ENCODE measurements at regions not wholly inside any gene's neighbourhood (a gene's known extent, or its start where the extent isn't known, plus 50 kb on each side); places are given as distances from the start of the nearest gene placed in this dataset.

DNA sequence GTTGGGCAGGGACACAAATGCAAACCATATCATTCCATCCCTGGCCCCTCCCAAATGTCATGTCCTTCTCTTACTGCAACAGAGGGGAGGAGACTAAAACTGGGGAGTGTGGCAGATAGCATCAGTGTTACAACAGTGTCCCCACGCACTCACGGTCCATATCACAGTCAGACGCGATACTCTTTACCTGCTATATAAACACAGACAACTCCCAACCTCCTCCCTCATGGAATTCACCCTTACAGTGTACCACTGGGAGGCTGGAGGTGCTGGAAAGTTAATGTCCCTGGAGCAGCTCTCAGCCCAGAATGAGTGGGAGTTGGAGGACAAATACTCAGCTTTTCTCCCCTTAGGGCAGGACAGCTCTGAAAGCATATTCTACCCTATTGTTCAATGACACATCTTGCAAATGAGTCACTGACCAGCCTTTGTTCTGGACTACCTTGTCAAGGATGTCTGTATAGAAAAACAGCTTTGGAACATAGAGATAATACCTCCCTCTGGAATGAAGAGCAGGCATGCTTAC is 445.9 kb downstream of the SETD4 start:
- H3K27ac ChIP-seq: no peak overlapping the region
- H3K27me3 ChIP-seq: no peaks in the 10 kb centered on the region
- TF ChIP-seq POLR2A (IDR thresholded peaks at IDR 0.05): no peak
- WGBS, 2 donors: 93 to 95% methylated on average over 4 of the region's 4 CpGs
- no peak for ATAC-seq (ENCODE audit: low FRiP score in 2 of 2)
- H3K4me1 ChIP-seq: peaks cover 0 to 3% (median 0%) of the 10 kb centered on the region in 4 donors
- H3K9me3 ChIP-seq: no peaks in the 10 kb centered on the region
- no peaks in the 10 kb centered on the region for H3K36me3 ChIP-seq
- no peak overlapping the region for H3K4me3 ChIP-seq
- DNase-seq: no peak

GRCh38 chr21:35611708-35612132 is 448.6 kb downstream of the SETD4 start:
- Histone ChIP-seq H3K27ac (no peak overlapping the region), H3K36me3 (no peaks in the 10 kb centered on the region), H3K27me3 (no peaks in the 10 kb centered on the region), H3K9me3 (no peaks in the 10 kb centered on the region), H3K4me3 (no peak overlapping the region), H3K4me1 (peaks cover 0 to 3% (median 0%) of the 10 kb centered on the region in 4 donors)
- WGBS, 2 donors: 83 to 87% methylated on average over 2 of the region's 2 CpGs
- ATAC-seq (ENCODE audit: low FRiP score in 2 of 2) (no peak), DNase-seq (no peak)
- no peak for TF ChIP-seq POLR2AphosphoS5 (IDR thresholded peaks at IDR 0.05)
- no peak for TF ChIP-seq POLR2A (IDR thresholded peaks at IDR 0.05)
- TF ChIP-seq CTCF (IDR thresholded peaks at IDR 0.05): no peak
- TF ChIP-seq EP300 (IDR thresholded peaks at IDR 0.05): no peak

DNA sequence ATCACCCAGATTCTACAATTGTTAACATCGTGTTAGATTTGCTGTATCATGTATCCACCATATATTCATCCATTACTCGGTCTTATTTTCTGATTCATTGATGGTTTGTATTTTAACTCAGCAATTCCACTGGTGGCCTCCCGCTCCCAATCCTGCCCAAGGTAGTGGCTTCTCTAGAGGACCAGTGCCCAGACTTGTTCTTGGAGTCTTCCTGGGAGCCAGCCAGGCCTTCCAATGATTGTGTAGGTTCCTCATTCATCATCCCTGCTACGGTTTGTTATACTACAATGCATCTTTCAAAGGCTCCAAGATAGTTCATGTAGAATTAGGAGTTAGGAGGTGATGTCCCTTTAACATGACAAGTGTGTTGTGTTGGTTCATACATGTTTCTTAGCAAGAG is 451.1 kb downstream of the SETD4 start:
- no peaks in the 10 kb centered on the region for H3K36me3 ChIP-seq
- H3K4me1 ChIP-seq: no peaks in the 10 kb centered on the region
- no peaks in the 10 kb centered on the region for H3K9me3 ChIP-seq
- whole genome bisulfite sequencing, 2 donors: 76 to 98% methylated on average over 4 of the region's 4 CpGs
- ATAC-seq (ENCODE audit: low FRiP score in 2 of 2): no peak
- TF ChIP-seq POLR2AphosphoS5 (IDR thresholded peaks at IDR 0.05) (no peak), CTCF (IDR thresholded peaks at IDR 0.05) (no peak), EP300 (IDR thresholded peaks at IDR 0.05) (no peak), POLR2A (IDR thresholded peaks at IDR 0.05) (no peak)
- DNase-seq: no peak
- H3K4me3 ChIP-seq: no peak overlapping the region
- no peak overlapping the region for H3K27ac ChIP-seq
- H3K27me3 ChIP-seq: no peaks in the 10 kb centered on the region

GRCh38 chr21:35607406-35607805 is 452.9 kb downstream of the SETD4 start:
- WGBS, 2 donors: 84 to 89% methylated on average over 5 of the region's 5 CpGs
- no peak overlapping the region for H3K27ac ChIP-seq
- no peak overlapping the region for H3K4me3 ChIP-seq
- H3K9me3 ChIP-seq: no peaks in the 10 kb centered on the region
- H3K4me1 ChIP-seq: no peaks in the 10 kb centered on the region
- ATAC-seq (ENCODE audit: low FRiP score in 2 of 2) (no peak), DNase-seq (no peak)
- no peaks in the 10 kb centered on the region for H3K36me3 ChIP-seq
- no peaks in the 10 kb centered on the region for H3K27me3 ChIP-seq
- TF ChIP-seq EP300 (IDR thresholded peaks at IDR 0.05) (no peak), POLR2AphosphoS5 (IDR thresholded peaks at IDR 0.05) (no peak), CTCF (IDR thresholded peaks at IDR 0.05) (no peak), POLR2A (IDR thresholded peaks at IDR 0.05) (no peak)

GRCh38 chr21:35606578-35606977 is 453.7 kb downstream of the SETD4 start:
- no peak overlapping the region for H3K27ac ChIP-seq
- ATAC-seq (ENCODE audit: low FRiP score in 2 of 2): no peak
- no peak overlapping the region for H3K4me3 ChIP-seq
- no peaks in the 10 kb centered on the region for H3K4me1 ChIP-seq
- H3K27me3 ChIP-seq: no peaks in the 10 kb centered on the region
- H3K36me3 ChIP-seq: no peaks in the 10 kb centered on the region
- no peaks in the 10 kb centered on the region for H3K9me3 ChIP-seq
- no peak for DNase-seq
- TF ChIP-seq CTCF (IDR thresholded peaks at IDR 0.05): no peak
- no peak for TF ChIP-seq POLR2A (IDR thresholded peaks at IDR 0.05)
- TF ChIP-seq EP300 (IDR thresholded peaks at IDR 0.05): no peak
- TF ChIP-seq POLR2AphosphoS5 (IDR thresholded peaks at IDR 0.05): no peak
- 68 to 72% methylated on average over 2 of the region's 2 CpGs for WGBS, 2 donors

All from upper lobe of left lung (tissue), 6 donors.